GM12891 (cell line): ENCODE measurements at regions not wholly inside any gene's neighbourhood (a gene's known extent, or its start where the extent isn't known, plus 50 kb on each side); places are given as distances from the start of the nearest gene placed in this dataset.

Experiments used
- POLR2A ChIP-seq: IDR thresholded peaks from 2 replicates; pipeline ENCODE4 v1.6.1; 2011; ENCODE audit warnings: low read depth, low read length, control low read depth
- POLR2AphosphoS5 ChIP-seq: IDR thresholded peaks from 2 replicates; pipeline ENCODE4 v1.6.1; 2011; ENCODE audit warnings: low read depth, low read length, control low read depth

DNA sequence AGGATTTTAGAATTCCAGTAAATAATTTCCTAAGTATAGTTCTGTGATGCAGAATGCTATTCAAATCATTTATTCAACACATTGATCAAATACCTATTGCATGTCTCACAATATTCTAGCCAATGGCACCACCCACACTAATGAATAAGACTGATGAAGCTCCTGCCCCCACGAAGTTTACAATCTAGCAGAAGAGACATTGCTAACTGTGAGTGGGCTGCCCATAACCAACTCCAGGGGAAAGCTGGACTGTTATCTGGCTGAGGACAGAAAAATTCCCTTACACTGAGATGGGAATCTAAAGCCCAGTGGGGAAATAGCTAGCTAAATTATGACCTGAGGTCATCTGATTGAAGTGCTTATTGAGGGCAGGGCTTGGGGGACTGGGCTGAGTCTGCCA, 128.8 kb upstream of the LYZL2 start:
- no peak for TF ChIP-seq POLR2A
- TF ChIP-seq POLR2AphosphoS5 = no peak
